ENCODE measurements at regions not wholly inside any gene's neighbourhood (a gene's known extent, or its start where the extent isn't known, plus 50 kb on each side); places are given as distances from the start of the nearest gene placed in this dataset.

DNA sequence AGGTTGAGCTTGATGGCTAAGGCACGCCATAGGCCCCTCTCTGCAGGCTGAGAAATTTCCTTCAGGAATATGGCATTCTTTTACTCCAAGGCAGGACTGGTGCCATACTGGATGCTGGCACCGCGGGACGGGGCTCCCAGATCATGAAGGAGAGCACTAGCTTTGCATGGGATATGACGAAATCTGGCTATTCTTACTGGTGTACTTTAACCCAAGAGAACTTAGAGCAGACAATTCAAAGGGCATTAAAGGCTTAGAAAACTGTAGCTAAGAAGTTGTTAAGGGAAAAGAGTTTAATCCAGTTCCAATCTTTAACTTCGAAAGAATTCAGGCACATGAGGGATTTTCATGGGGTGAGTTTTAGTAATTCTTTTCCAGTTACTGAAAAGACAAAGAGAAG is 204.4 kb upstream of the ESRRG start:
- Histone ChIP-seq H3K4me3 (no peak overlapping the region), H3K27me3 (no peaks in the 10 kb centered on the region), H3K36me3 (no peaks in the 10 kb centered on the region), H3K9me3 (no peaks in the 10 kb centered on the region), H3K4me1 (no peaks in the 10 kb centered on the region), H3K27ac (no peak overlapping the region)
- ATAC-seq = no peak
- DNase-seq = no peak
- intact Hi-C loops (cut with DNase I) = no loop called here
- no peak for FAIRE-seq
- WGBS, 2 donors = 91 to 94% methylated on average over 6 of the region's 6 CpGs
- TF ChIP-seq, protein P1, sequence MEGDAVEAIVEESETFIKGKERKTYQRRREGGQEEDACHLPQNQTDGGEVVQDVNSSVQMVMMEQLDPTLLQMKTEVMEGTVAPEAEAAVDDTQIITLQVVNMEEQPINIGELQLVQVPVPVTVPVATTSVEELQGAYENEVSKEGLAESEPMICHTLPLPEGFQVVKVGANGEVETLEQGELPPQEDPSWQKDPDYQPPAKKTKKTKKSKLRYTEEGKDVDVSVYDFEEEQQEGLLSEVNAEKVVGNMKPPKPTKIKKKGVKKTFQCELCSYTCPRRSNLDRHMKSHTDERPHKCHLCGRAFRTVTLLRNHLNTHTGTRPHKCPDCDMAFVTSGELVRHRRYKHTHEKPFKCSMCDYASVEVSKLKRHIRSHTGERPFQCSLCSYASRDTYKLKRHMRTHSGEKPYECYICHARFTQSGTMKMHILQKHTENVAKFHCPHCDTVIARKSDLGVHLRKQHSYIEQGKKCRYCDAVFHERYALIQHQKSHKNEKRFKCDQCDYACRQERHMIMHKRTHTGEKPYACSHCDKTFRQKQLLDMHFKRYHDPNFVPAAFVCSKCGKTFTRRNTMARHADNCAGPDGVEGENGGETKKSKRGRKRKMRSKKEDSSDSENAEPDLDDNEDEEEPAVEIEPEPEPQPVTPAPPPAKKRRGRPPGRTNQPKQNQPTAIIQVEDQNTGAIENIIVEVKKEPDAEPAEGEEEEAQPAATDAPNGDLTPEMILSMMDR (IDR thresholded peaks at IDR 0.05) = no peak

GRCh38 chr1:216926720-216927510 is 203.7 kb upstream of the ESRRG start:
- no peaks in the 10 kb centered on the region for H3K4me1 ChIP-seq
- TF ChIP-seq, protein P1 (IDR thresholded peaks at IDR 0.05) = no peak
- 65 to 77% methylated on average over 11 of the region's 11 CpGs for WGBS, 2 donors
- H3K4me3 ChIP-seq = no peak overlapping the region
- no peaks in the 10 kb centered on the region for H3K27me3 ChIP-seq
- H3K9me3 ChIP-seq = no peaks in the 10 kb centered on the region
- DNase-seq (no peak), ATAC-seq (no peak), FAIRE-seq (no peak)
- no peaks in the 10 kb centered on the region for H3K36me3 ChIP-seq
- H3K27ac ChIP-seq = no peak overlapping the region
- intact Hi-C loops (cut with DNase I) = no loop called here

DNA sequence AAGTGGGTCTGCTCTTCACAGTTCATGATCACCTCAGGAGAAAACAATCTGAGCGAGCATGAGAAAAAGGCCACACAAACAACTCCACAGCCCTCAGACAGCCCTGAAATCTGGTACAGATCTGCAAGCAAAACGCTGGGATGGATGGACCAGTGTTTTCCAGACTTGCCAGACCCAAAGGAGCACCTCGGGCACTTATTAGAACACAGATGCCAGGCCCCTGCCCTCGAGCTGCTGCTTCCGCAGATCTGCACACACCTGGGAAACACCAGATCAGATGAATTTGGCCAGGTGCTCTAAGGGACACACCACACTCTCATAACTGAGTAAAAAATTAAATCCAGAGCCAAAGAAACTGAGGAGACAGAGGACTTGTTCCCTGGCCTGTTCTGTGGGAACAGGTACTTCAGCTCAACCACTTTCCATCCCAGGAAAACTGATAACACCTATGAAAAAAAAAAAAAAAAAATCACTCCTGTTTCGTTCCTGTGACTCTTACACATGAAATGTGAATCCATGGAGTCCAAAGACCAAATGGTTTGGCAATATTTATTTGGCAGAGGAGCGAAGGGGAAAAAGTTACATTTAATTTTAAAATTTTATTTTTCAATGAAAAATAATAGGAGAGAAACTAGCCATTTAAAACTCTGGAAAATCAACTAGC is 202.9 kb upstream of the ESRRG start:
- ATAC-seq = no peak
- TF ChIP-seq, protein P1 (IDR thresholded peaks at IDR 0.05) = no peak
- H3K4me1 ChIP-seq = no peaks in the 10 kb centered on the region
- no peak for FAIRE-seq
- H3K9me3 ChIP-seq = no peaks in the 10 kb centered on the region
- H3K27me3 ChIP-seq = no peaks in the 10 kb centered on the region
- no peak for DNase-seq
- intact Hi-C loops (cut with DNase I) = no loop called here
- H3K36me3 ChIP-seq = no peaks in the 10 kb centered on the region
- WGBS, 2 donors = 75 to 76% methylated on average over 7 of the region's 7 CpGs
- no peak overlapping the region for H3K4me3 ChIP-seq
- no peak overlapping the region for H3K27ac ChIP-seq

- intact Hi-C loops (cut with DNase I) = no loop called here
- H3K4me3 ChIP-seq = no peak overlapping the region
- H3K4me1 ChIP-seq = no peaks in the 10 kb centered on the region
- no peak for ATAC-seq
- H3K27ac ChIP-seq = no peak overlapping the region
- no peaks in the 10 kb centered on the region for H3K36me3 ChIP-seq
- WGBS, 2 donors = 65 to 66% methylated on average over 4 of the region's 4 CpGs
- DNase-seq = no peak
- H3K9me3 ChIP-seq = no peaks in the 10 kb centered on the region
- TF ChIP-seq, protein P1 (IDR thresholded peaks at IDR 0.05) = no peak
- no peak for FAIRE-seq
- no peaks in the 10 kb centered on the region for H3K27me3 ChIP-seq
Measured at GRCh38 chr1:216924732-216925131, 201.5 kb upstream of the ESRRG start.

GRCh38 chr1:216923601-216924000 is 200.4 kb upstream of the ESRRG start:
- Histone ChIP-seq H3K4me1 (no peaks in the 10 kb centered on the region), H3K4me3 (no peak overlapping the region), H3K36me3 (no peaks in the 10 kb centered on the region), H3K27ac (no peak overlapping the region), H3K27me3 (no peaks in the 10 kb centered on the region), H3K9me3 (no peaks in the 10 kb centered on the region)
- FAIRE-seq = no peak
- intact Hi-C loops (cut with DNase I) = no loop called here
- TF ChIP-seq, protein P1 (IDR thresholded peaks at IDR 0.05) = no peak
- 82% methylated on average over 5 of the region's 5 CpGs for WGBS, 2 donors
- no peak for ATAC-seq
- no peak for DNase-seq

All from pancreas (tissue), 10 donors.